A549 (cell line): ENCODE measurements at regions not wholly inside any gene's neighbourhood (a gene's known extent, or its start where the extent isn't known, plus 50 kb on each side); places are given as distances from the start of the nearest gene placed in this dataset.

Experiments
- ATAC-seq, 2 experiments: fragments of 200-7000 bp in 1 of 2; fragments of >200 bp in 1 of 2; cut with Nextera tagmentation in 1 of 2; cut with Tn5 transposase in 1 of 2; 3 replicates each; pipeline versions ENCODE4 v1.8.0 to v1.9.1; 2018 to 2020; ENCODE audit warnings: mild to moderate bottlenecking in 1 of 2, moderate library complexity in 1 of 2
- CTCF ChIA-PET: fragments of 300-600 bp; sonication (Branson Sonifier 250); formaldehyde crosslinking; extraction: SDS; loops from one replicate; lab custom pipeline; 2021; ENCODE audit warnings: antibody characterized with exemption, inconsistent platforms; lab: Yijun Ruan, JAX
- POLR2A ChIA-PET: fragments of 350-600 bp; formaldehyde crosslinking; extraction: SDS; loops from one replicate; lab custom pipeline; 2021; ENCODE audit warnings: antibody characterized with exemption, inconsistent platforms; lab: Yijun Ruan, JAX
- DNase-seq, 2 experiments: peaks; one replicate each; pipeline versions ENCODE4 v3.0.0 to v3.0.0-alpha.2; 2011 to 2016; ENCODE audit warnings: low read depth in 1 of 2, low spot score in 1 of 2
- FAIRE-seq: peaks from 2 replicates; lab custom pipeline; 2011; peaks lifted over from hg19 to GRCh38; lab: Jason Lieb, UNC
- H3K27ac ChIP-seq, 2 experiments: fragments of >200 bp; sonication (Bioruptor Twin); formaldehyde crosslinking; 3 replicates each; pipeline ENCODE4 v1.5.1; 2016 to 2017
- H3K4me1 ChIP-seq: fragments of >200 bp; sonication (Bioruptor Twin); formaldehyde crosslinking; 3 replicates; pipeline ENCODE4 v1.6.1; 2016
- H3K4me2 ChIP-seq: fragments of >200 bp; sonication (Bioruptor Twin); formaldehyde crosslinking; 3 replicates; pipeline ENCODE4 v1.6.1; 2016
- H3K4me3 ChIP-seq: fragments of >200 bp; sonication (Bioruptor Twin); formaldehyde crosslinking; 3 replicates; pipeline ENCODE4 v1.5.1; 2016
- H3K9me3 ChIP-seq: fragments of >200 bp; sonication (Bioruptor Twin); formaldehyde crosslinking; 3 replicates; pipeline ENCODE4 v1.6.1; 2016
- ATOH8 ChIP-seq: fragments of 250-450 bp; sonication (Bioruptor Pico); IDR thresholded peaks from 2 replicates; pipeline ENCODE4 v1.5.0; 2020; ENCODE audit warnings: low read depth, mild to moderate bottlenecking, moderate library complexity
- BHLHE40 ChIP-seq: IDR thresholded peaks from 2 replicates; pipeline ENCODE4 v1.6.1; 2012; ENCODE audit warnings: low read depth, low read length, inconsistent platforms
- EHF ChIP-seq: fragments of 250-450 bp; sonication (Bioruptor Pico); IDR thresholded peaks from 2 replicates; pipeline ENCODE4 v1.5.0; 2020; ENCODE audit warnings: mild to moderate bottlenecking
- EP300 ChIP-seq, 2 experiments: fragments of >200 bp; sonication (Bioruptor Twin); formaldehyde crosslinking; IDR thresholded peaks; 2 replicates in 1 of 2; 3 replicates in 1 of 2; pipeline ENCODE4 v1.6.1; 2016 to 2017
- FOSB ChIP-seq: fragments of 250-450 bp; sonication (Bioruptor Pico); IDR thresholded peaks from 2 replicates; pipeline ENCODE4 v1.5.0; 2020; ENCODE audit warnings: mild to moderate bottlenecking, moderate library complexity
- FOSL2 ChIP-seq, 2 experiments: fragments of 450-650 bp in 1 of 2; fragments of >200 bp in 1 of 2; sonication (Bioruptor Twin) in 1 of 2; formaldehyde crosslinking; IDR thresholded peaks; 2 replicates each; pipeline versions ENCODE4 v1.5.0 to v1.6.1; 2016 to 2020; ENCODE audit warnings: mild to moderate bottlenecking in 1 of 2, moderate library complexity in 1 of 2
- HEYL ChIP-seq: fragments of 250-450 bp; sonication (Bioruptor Pico); IDR thresholded peaks from 2 replicates; pipeline ENCODE4 v1.8.0; 2021; ENCODE audit warnings: mild to moderate bottlenecking, moderate library complexity
- HMGXB4 ChIP-seq: fragments of 250-450 bp; sonication (Bioruptor Pico); IDR thresholded peaks from 2 replicates; pipeline ENCODE4 v1.5.0; 2021; ENCODE audit warnings: mild to moderate bottlenecking, moderate library complexity, borderline replicate concordance
- HOXB13 ChIP-seq: fragments of 250-450 bp; sonication (Bioruptor Pico); IDR thresholded peaks from 2 replicates; pipeline ENCODE4 v1.5.0; 2020; ENCODE audit warnings: low read depth, mild to moderate bottlenecking, moderate library complexity
- HOXB5 ChIP-seq: fragments of 250-450 bp; sonication (Bioruptor Pico); IDR thresholded peaks from 2 replicates; pipeline ENCODE4 v1.5.0; 2020; ENCODE audit warnings: mild to moderate bottlenecking, moderate library complexity
- JUN ChIP-seq, 2 experiments: fragments of >200 bp; sonication (Bioruptor Twin); formaldehyde crosslinking; IDR thresholded peaks; 2 replicates in 1 of 2; 3 replicates in 1 of 2; pipeline ENCODE4 v1.6.1; 2016 to 2017
- KDM1A ChIP-seq: fragments of 200-600 bp; sonication (generic); IDR thresholded peaks from 2 replicates; pipeline ENCODE4 v1.6.1; 2016; ENCODE audit warnings: low read depth, mild to moderate bottlenecking
- MAX ChIP-seq: IDR thresholded peaks from 2 replicates; pipeline ENCODE4 v1.6.1; 2012
- MAZ ChIP-seq: fragments of 150-350 bp; IDR thresholded peaks from 2 replicates; pipeline ENCODE4 v1.6.1; 2014; ENCODE audit warnings: antibody characterized with exemption, low read depth, low read length, borderline replicate concordance
- MYC ChIP-seq: IDR thresholded peaks from 2 replicates; pipeline ENCODE4 v1.6.1; 2012; ENCODE audit warnings: mild to moderate bottlenecking, inconsistent platforms, low read length, improper control_type of control experiment, borderline replicate concordance
- NPAS2 ChIP-seq: fragments of 250-450 bp; sonication (Bioruptor Pico); IDR thresholded peaks from 2 replicates; pipeline ENCODE4 v1.8.0; 2022; ENCODE audit warnings: mild to moderate bottlenecking, moderate library complexity, borderline replicate concordance
- PBX3 ChIP-seq: IDR thresholded peaks from 2 replicates; pipeline ENCODE4 v1.6.1; 2012
- RAD21 ChIP-seq, 2 experiments: fragments of >200 bp in 1 of 2; sonication (Bioruptor Twin) in 1 of 2; formaldehyde crosslinking in 1 of 2; IDR thresholded peaks in 1 of 2; conservative IDR thresholded peaks in 1 of 2; 2 replicates in 1 of 2; 3 replicates in 1 of 2; pipeline ENCODE4 v1.6.1; 2012 to 2018; ENCODE audit warnings: inconsistent platforms in 1 of 2
- RARB ChIP-seq: fragments of 250-450 bp; sonication (Bioruptor Pico); IDR thresholded peaks from 2 replicates; pipeline ENCODE4 v1.8.0; 2021; ENCODE audit warnings: mild to moderate bottlenecking, moderate library complexity
- RFX5 ChIP-seq: fragments of 450-650 bp; IDR thresholded peaks from 2 replicates; pipeline ENCODE4 v1.7.1; 2014; ENCODE audit warnings: antibody characterized with exemption, mild to moderate bottlenecking, moderate library complexity
- RNF2 ChIP-seq: fragments of 200-600 bp; sonication (generic); IDR thresholded peaks from 2 replicates; pipeline ENCODE4 v1.6.1; 2016; ENCODE audit warnings: low read depth, mild to moderate bottlenecking, antibody characterized with exemption, moderate library complexity, borderline replicate concordance
- TP53 ChIP-seq: fragments of 250-450 bp; sonication (Bioruptor Pico); IDR thresholded peaks from 2 replicates; pipeline ENCODE4 v1.5.0; 2021; ENCODE audit warnings: mild to moderate bottlenecking, moderate library complexity
- USF2 ChIP-seq: fragments of 450-650 bp; IDR thresholded peaks from 2 replicates; pipeline ENCODE4 v1.6.1; 2014; ENCODE audit warnings: antibody characterized with exemption
- ZNF302 ChIP-seq: fragments of 250-450 bp; sonication (Bioruptor Pico); IDR thresholded peaks from 2 replicates; pipeline ENCODE4 v1.9.0; 2021; ENCODE audit warnings: inconsistent platforms, mild to moderate bottlenecking, moderate library complexity
- ZSCAN20 ChIP-seq: fragments of 250-450 bp; sonication (Bioruptor Pico); IDR thresholded peaks from 2 replicates; pipeline ENCODE4 v1.8.0; 2022; ENCODE audit warnings: mild to moderate bottlenecking, moderate library complexity
- WGBS: methylation state at CpG from one replicate; pipeline ENCODE4 v1.1.6; 2017; ENCODE audit errors: missing lambda C conversion rate; 5-methylcytosine and 5-hydroxymethylcytosine counted together

GRCh38 chr6:43880236-43881137, 110.5 kb downstream of the VEGFA start:
- no peak overlapping the region for H3K4me2 ChIP-seq
- H3K9me3 ChIP-seq: no peaks in the 10 kb centered on the region
- H3K4me3 ChIP-seq: no peak overlapping the region
- TF ChIP-seq ZNF302 (CRISPR knock-in tag): no peak
- TF ChIP-seq RAD21 (conservative IDR thresholded peaks at IDR 0.05 in 1 of 2, IDR thresholded peaks at IDR 0.05 in 1 of 2): no peak
- no peak for TF ChIP-seq HOXB13 (CRISPR knock-in tag)
- 79% methylated on average over 6 of the region's 6 CpGs for WGBS
- FAIRE-seq (no peak), ATAC-seq (no peak), DNase-seq (no peak)
- POLR2A ChIA-PET: no interaction called here
- H3K27ac ChIP-seq: no peak overlapping the region
- CTCF ChIA-PET: interaction anchor here (0.8 to 2.2 kb wide), 3 partner anchors 12 to 194 kb away, joined by 3 to 7 read pairs (median 3); no protein-coding TSS in a partner anchor
- no peaks in the 10 kb centered on the region for H3K4me1 ChIP-seq

DNA sequence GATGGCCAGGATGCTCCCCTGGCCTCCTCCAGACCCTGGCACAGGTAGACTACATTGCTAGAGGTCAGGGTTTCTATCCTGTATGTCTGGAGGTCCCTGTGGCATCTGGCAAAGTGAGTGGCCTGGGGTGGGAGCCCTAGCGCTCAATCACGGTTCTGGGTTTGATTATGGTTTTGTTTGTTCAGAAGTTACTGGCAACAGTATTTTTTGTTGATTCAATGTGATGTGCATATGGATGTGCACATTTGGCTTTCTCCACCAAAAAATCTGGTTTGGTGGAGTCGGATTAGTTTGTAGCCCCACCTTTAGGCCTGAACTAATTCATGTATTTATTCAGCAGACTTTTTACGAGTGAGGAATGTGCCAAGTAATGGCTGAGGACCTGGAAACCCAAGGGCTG, 109.7 kb downstream of the VEGFA start:
- ChIA-PET CTCF (interaction anchor here (0.9 kb wide), 1 partner anchor 13 kb away, joined by 4 read pairs; no protein-coding TSS in a partner anchor), POLR2A (no interaction called here)
- Histone ChIP-seq H3K27ac (no peak overlapping the region), H3K4me1 (no peaks in the 10 kb centered on the region), H3K4me3 (no peak overlapping the region), H3K4me2 (no peak overlapping the region), H3K9me3 (no peaks in the 10 kb centered on the region)
- DNase-seq (no peak), FAIRE-seq (no peak), ATAC-seq (no peak)
- no peak for TF ChIP-seq RNF2
- no peak for TF ChIP-seq HMGXB4 (CRISPR knock-in tag)
- TF ChIP-seq RAD21 (conservative IDR thresholded peaks at IDR 0.05 in 1 of 2, IDR thresholded peaks at IDR 0.05 in 1 of 2): no peak
- no peak for TF ChIP-seq FOSB (CRISPR knock-in tag)
- TF ChIP-seq MYC: no peak
- no peak for TF ChIP-seq MAX
- TF ChIP-seq KDM1A: no peak
- TF ChIP-seq ATOH8 (CRISPR knock-in tag): no peak
- TF ChIP-seq ZSCAN20 (CRISPR knock-in tag): no peak
- TF ChIP-seq MAZ: no peak
- TF ChIP-seq NPAS2 (CRISPR knock-in tag): no peak
- 84% methylated on average over 3 of the region's 4 CpGs for WGBS

DNA sequence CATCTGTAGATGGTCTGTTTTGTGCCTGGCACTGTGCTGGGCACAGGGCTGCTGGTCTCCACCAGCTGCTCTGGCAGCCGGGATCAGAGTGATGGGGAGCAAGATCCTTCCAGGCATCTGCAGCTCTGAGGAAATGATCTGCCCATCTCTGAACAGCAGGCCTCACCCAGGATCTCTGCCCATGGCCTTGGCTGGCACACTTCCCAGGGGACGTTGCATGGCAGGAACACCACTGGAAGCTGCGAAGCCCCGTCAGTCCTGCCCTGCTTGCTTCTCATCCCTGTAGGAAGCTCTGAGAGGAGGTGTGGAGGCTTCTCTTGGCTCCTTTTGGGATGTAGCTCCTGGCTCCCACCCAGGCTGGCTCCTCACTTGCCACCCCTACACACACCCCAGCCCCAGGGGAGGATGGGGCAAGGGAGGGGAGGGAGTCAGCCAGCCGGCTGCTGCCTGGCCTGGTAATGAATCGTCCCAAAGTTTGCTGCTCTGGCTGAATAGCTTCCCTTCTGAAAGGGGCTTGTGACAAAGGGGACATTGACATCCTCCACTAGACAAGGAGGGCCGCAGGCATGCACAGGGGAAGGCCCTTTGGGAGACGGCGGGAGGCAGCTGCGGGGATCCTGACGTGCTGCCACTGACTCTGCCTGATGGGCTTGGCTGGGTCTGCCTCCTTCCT, 108.9 kb downstream of the VEGFA start:
- no peak for DNase-seq
- H3K27ac ChIP-seq: no peak overlapping the region
- POLR2A ChIA-PET: no interaction called here
- H3K9me3 ChIP-seq: no peaks in the 10 kb centered on the region
- TF ChIP-seq JUN (IDR thresholded peaks at IDR 0.05) (no peak), NPAS2 (CRISPR knock-in tag) (no peak), USF2 (no peak), HOXB5 (no peak), EHF (no peak), RFX5 (no peak), TP53 (CRISPR knock-in tag) (no peak), FOSL2 (IDR thresholded peaks at IDR 0.05) (no peak), FOSL2 (CRISPR knock-in tag; IDR thresholded peaks at IDR 0.05) (no peak), FOSB (CRISPR knock-in tag) (no peak), EP300 (IDR thresholded peaks at IDR 0.05) (no peak), HEYL (no peak), RARB (CRISPR knock-in tag) (no peak), BHLHE40 (no peak), PBX3 (no peak)
- TF ChIP-seq, all 56 proteins: peak for 0
- no peak overlapping the region for H3K4me2 ChIP-seq
- 89% methylated on average over 6 of the region's 11 CpGs for WGBS
- FAIRE-seq (no peak), ATAC-seq (no peak)
- no peaks in the 10 kb centered on the region for H3K4me1 ChIP-seq
- H3K4me3 ChIP-seq: no peak overlapping the region
- CTCF ChIA-PET: interaction anchor here (0.5 to 0.9 kb wide), 2 partner anchors 12 to 358 kb away, joined by 3 to 4 read pairs; no protein-coding TSS in a partner anchor
